ENCODE measurements at regions not wholly inside any gene's neighbourhood (a gene's known extent, or its start where the extent isn't known, plus 50 kb on each side); places are given as distances from the start of the nearest gene placed in this dataset.
"Not testable (repeated sequence)": the region's sequence is repeated elsewhere in the genome, so short reads cannot be mapped to it uniquely, and the experiment has no call there.

DNA sequence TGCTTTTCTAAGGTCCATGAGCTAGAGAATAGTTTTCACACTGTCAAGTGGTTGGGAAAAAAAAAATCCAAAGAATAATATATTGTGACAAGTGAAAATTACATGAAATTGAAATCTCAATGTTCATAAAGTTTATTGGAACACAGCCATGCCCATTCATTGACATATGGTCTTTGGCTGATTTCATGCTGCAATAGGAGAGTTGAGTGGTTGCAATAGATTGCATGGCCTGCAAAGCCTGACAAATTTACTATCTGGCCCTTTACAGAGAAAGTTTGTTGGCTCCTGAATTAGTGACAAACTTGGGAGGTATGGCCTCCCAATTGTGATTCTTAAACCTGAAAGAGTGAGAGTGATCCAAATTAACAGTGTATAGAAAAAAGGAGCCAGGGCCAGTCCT, 115.5 kb upstream of the FAM9C start:
- Mint-ChIP-seq H3K9me3 (ENCODE audit: unreplicated experiment) (no peaks in the 10 kb centered on the region), H3K4me1 (ENCODE audit: unreplicated experiment) (peaks cover 9% of the 10 kb centered on the region), H3K36me3 (ENCODE audit: low read depth, unreplicated experiment) (no peaks in the 10 kb centered on the region), H3K27ac (ENCODE audit: unreplicated experiment) (no peak overlapping the region), H3K27me3 (ENCODE audit: unreplicated experiment) (peaks cover 2% of the 10 kb centered on the region), H3K4me3 (ENCODE audit: unreplicated experiment) (no peak overlapping the region)
- no peak for TF ChIP-seq CTCF (IDR thresholded peaks at IDR 0.05; ENCODE audit: unreplicated experiment)
- DNase-seq (ENCODE audit: low spot score): no peak

GRCh38 chrX:13158911-13159310, 114.5 kb upstream of the FAM9C start:
- H3K27ac Mint-ChIP-seq (ENCODE audit: unreplicated experiment): no peak overlapping the region
- H3K36me3 Mint-ChIP-seq (ENCODE audit: low read depth, unreplicated experiment): no peaks in the 10 kb centered on the region
- peaks cover 5% of the 10 kb centered on the region for H3K4me1 Mint-ChIP-seq (ENCODE audit: unreplicated experiment)
- no peak for TF ChIP-seq CTCF (IDR thresholded peaks at IDR 0.05; ENCODE audit: unreplicated experiment)
- H3K27me3 Mint-ChIP-seq (ENCODE audit: unreplicated experiment): peaks cover 2% of the 10 kb centered on the region
- H3K9me3 Mint-ChIP-seq (ENCODE audit: unreplicated experiment): no peaks in the 10 kb centered on the region
- DNase-seq (ENCODE audit: low spot score): no peak
- H3K4me3 Mint-ChIP-seq (ENCODE audit: unreplicated experiment): no peak overlapping the region

- H3K36me3 Mint-ChIP-seq (ENCODE audit: low read depth, unreplicated experiment); DNase-seq (ENCODE audit: low spot score); H3K27me3 Mint-ChIP-seq (ENCODE audit: unreplicated experiment); H3K4me3 Mint-ChIP-seq (ENCODE audit: unreplicated experiment); H3K4me1 Mint-ChIP-seq (ENCODE audit: unreplicated experiment); H3K9me3 Mint-ChIP-seq (ENCODE audit: unreplicated experiment); H3K27ac Mint-ChIP-seq (ENCODE audit: unreplicated experiment): not testable (repeated sequence)
Measured at GRCh38 chrX:13155550-13155949, 111.1 kb upstream of the FAM9C start.

- DNase-seq (ENCODE audit: low spot score): no peak
- Mint-ChIP-seq H3K36me3 (ENCODE audit: low read depth, unreplicated experiment) (no peaks in the 10 kb centered on the region), H3K27ac (ENCODE audit: unreplicated experiment) (no peak overlapping the region), H3K4me1 (ENCODE audit: unreplicated experiment) (no peaks in the 10 kb centered on the region), H3K27me3 (ENCODE audit: unreplicated experiment) (no peaks in the 10 kb centered on the region), H3K4me3 (ENCODE audit: unreplicated experiment) (no peak overlapping the region), H3K9me3 (ENCODE audit: unreplicated experiment) (no peaks in the 10 kb centered on the region)
- TF ChIP-seq CTCF (IDR thresholded peaks at IDR 0.05; ENCODE audit: unreplicated experiment): no peak
Measured at GRCh38 chrX:13153796-13154195, 109.4 kb upstream of the FAM9C start.

DNA sequence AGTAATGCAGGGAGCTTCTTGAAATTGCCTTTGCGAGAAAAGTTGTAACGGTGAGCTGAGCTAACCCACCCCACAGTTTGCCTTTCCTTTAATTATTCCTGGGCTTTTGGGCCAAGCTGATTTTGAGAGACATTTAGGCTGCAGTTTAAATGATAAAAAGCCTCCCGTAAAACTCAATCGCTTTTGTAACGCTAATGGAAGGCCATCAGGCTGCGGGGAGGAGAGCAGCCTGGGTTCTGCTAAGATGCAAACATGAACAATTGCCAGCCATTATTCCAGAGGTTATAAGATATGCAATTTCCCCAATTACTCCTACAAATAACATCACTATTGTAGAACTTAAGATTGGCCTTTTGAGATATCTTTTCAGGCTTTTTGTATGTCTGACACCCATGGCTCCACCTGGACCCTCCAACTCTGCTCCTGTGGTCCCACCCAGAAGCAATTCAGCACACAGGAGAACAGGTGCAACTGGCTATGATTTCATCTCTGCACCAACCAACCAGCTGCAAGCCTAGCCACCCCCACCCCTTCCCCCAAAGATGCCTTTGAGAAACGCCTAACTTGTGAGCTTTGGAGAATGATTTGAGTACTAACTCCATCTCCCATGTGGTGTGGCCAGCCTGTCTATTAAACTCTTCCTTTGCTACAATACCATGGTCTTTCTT, 108.2 kb upstream of the FAM9C start:
- no peak for DNase-seq (ENCODE audit: low spot score)
- Mint-ChIP-seq H3K36me3 (ENCODE audit: low read depth, unreplicated experiment) (no peaks in the 10 kb centered on the region), H3K27me3 (ENCODE audit: unreplicated experiment) (no peaks in the 10 kb centered on the region), H3K9me3 (ENCODE audit: unreplicated experiment) (no peaks in the 10 kb centered on the region), H3K4me1 (ENCODE audit: unreplicated experiment) (no peaks in the 10 kb centered on the region), H3K4me3 (ENCODE audit: unreplicated experiment) (no peak overlapping the region), H3K27ac (ENCODE audit: unreplicated experiment) (no peak overlapping the region)
- TF ChIP-seq CTCF (IDR thresholded peaks at IDR 0.05; ENCODE audit: unreplicated experiment): no peak

Data from endothelial cell (in vitro differentiated cells).